ENCODE measurements at regions not wholly inside any gene's neighbourhood (a gene's known extent, or its start where the extent isn't known, plus 50 kb on each side); places are given as distances from the start of the nearest gene placed in this dataset.

DNA sequence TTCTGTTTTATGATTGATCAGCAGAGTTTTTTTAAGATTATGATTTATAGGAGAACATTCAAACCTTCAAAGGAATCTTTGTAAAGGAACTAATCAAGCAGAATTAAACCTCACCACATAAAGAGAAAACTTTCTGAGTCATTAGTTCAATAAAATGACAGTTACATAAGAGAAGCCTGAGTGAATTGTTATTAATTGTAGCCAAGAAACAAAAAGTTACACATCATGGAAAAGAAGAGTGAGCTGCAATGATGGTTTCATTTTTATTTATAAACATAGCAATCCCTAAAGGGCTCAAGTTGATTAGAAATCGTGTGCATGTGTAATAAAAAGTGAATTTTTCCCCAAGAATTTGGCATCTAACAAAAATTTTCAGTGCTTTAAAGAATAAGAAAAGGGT, 731.4 kb downstream of the LTN1 start:
- Histone ChIP-seq H3K4me1 (peaks cover 0 to 5% (median 0%) of the 10 kb centered on the region in 4 donors), H3K36me3 (no peaks in the 10 kb centered on the region), H3K27me3 (no peaks in the 10 kb centered on the region), H3K4me3 (no peak overlapping the region), H3K27ac (no peak overlapping the region), H3K9me3 (no peaks in the 10 kb centered on the region)
- no peak for DNase-seq
- no peak for TF ChIP-seq POLR2A (IDR thresholded peaks at IDR 0.05)
- TF ChIP-seq POLR2AphosphoS5 (IDR thresholded peaks at IDR 0.05): no peak
- TF ChIP-seq EP300 (IDR thresholded peaks at IDR 0.05; ENCODE audit: low read depth): no peak
- TF ChIP-seq, protein P1, sequence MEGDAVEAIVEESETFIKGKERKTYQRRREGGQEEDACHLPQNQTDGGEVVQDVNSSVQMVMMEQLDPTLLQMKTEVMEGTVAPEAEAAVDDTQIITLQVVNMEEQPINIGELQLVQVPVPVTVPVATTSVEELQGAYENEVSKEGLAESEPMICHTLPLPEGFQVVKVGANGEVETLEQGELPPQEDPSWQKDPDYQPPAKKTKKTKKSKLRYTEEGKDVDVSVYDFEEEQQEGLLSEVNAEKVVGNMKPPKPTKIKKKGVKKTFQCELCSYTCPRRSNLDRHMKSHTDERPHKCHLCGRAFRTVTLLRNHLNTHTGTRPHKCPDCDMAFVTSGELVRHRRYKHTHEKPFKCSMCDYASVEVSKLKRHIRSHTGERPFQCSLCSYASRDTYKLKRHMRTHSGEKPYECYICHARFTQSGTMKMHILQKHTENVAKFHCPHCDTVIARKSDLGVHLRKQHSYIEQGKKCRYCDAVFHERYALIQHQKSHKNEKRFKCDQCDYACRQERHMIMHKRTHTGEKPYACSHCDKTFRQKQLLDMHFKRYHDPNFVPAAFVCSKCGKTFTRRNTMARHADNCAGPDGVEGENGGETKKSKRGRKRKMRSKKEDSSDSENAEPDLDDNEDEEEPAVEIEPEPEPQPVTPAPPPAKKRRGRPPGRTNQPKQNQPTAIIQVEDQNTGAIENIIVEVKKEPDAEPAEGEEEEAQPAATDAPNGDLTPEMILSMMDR (IDR thresholded peaks at IDR 0.05): no peak
- intact Hi-C loops (cut with DNase I; ENCODE audit: low total_unique reads): no loop called here
- 38 to 41% methylated on average over 1 of the region's 1 CpG for WGBS, 2 donors (ENCODE audit: low coverage in 1 of 2)
- in situ Hi-C loops (cut with MboI; ENCODE audit: low pct_ligation_motif_present in 1 of 4, low pct_unique_long_range_greater_than_20kb in 1 of 4, low sequenced_read_pairs in 3 of 4): no loop called here

DNA sequence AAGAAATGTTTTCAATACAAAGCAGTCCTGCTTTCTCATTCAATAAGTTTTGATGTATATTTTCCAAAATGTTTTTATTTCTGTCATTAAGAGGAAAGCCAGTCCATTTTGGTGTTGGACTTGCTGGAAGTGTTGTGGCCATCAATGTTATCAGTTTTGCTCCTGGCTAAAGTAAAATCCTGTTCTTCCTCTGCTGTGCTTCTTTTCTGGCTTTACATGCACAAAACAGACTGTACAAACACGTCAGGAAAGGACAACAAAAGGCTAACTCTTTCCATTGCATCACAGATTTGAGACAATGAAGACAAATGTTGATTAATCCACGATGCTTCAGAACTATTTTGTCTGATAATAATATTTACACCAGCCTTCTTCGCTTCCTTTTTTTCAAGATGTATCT, 735.4 kb downstream of the LTN1 start:
- H3K9me3 ChIP-seq: no peaks in the 10 kb centered on the region
- TF ChIP-seq POLR2AphosphoS5 (IDR thresholded peaks at IDR 0.05) (no peak), EP300 (IDR thresholded peaks at IDR 0.05; ENCODE audit: low read depth) (no peak), POLR2A (IDR thresholded peaks at IDR 0.05) (no peak)
- TF ChIP-seq, protein P1 (IDR thresholded peaks at IDR 0.05): no peak
- no peak overlapping the region for H3K4me3 ChIP-seq
- DNase-seq: no peak
- in situ Hi-C loops (cut with MboI; ENCODE audit: low pct_ligation_motif_present in 1 of 4, low pct_unique_long_range_greater_than_20kb in 1 of 4, low sequenced_read_pairs in 3 of 4): no loop called here
- H3K27ac ChIP-seq: no peak overlapping the region
- no peaks in the 10 kb centered on the region for H3K36me3 ChIP-seq
- peaks cover 0 to 8% (median 0%) of the 10 kb centered on the region in 4 donors for H3K4me1 ChIP-seq
- intact Hi-C loops (cut with DNase I; ENCODE audit: low total_unique reads): no loop called here
- no peaks in the 10 kb centered on the region for H3K27me3 ChIP-seq
- 39 to 62% methylated on average over 3 of the region's 3 CpGs for WGBS, 2 donors (ENCODE audit: low coverage in 1 of 2)

DNA sequence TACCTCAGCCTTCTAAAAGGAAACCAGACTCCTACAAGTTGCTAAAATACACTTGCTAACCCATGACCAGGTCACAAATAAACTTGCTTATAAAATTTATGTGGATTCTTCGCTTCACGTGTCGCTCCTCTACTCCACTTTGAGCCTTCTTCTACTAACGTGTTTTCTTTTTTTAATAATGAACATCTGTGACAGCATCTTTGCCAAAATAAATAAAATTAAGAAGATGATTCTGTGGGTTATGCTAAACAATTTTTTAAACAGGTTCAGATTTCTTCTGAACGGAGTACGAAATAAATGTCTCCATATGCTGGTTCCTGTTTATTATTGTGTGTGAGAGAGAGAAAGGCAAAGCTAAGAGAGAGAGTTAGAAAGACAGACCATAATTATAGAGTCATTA, 735.8 kb downstream of the LTN1 start:
- Histone ChIP-seq H3K9me3 (no peaks in the 10 kb centered on the region), H3K36me3 (no peaks in the 10 kb centered on the region), H3K27ac (no peak overlapping the region), H3K4me3 (no peak overlapping the region), H3K4me1 (peaks cover 0 to 8% (median 0%) of the 10 kb centered on the region in 4 donors), H3K27me3 (no peaks in the 10 kb centered on the region)
- intact Hi-C loops (cut with DNase I; ENCODE audit: low total_unique reads) (no loop called here), in situ Hi-C loops (cut with MboI; ENCODE audit: low pct_ligation_motif_present in 1 of 4, low pct_unique_long_range_greater_than_20kb in 1 of 4, low sequenced_read_pairs in 3 of 4) (no loop called here)
- WGBS, 2 donors (ENCODE audit: low coverage in 1 of 2): 82 to 83% methylated on average over 6 of the region's 6 CpGs
- TF ChIP-seq EP300 (IDR thresholded peaks at IDR 0.05; ENCODE audit: low read depth) (no peak), POLR2AphosphoS5 (IDR thresholded peaks at IDR 0.05) (no peak), POLR2A (IDR thresholded peaks at IDR 0.05) (no peak)
- TF ChIP-seq, protein P1 (IDR thresholded peaks at IDR 0.05): no peak
- DNase-seq: no peak

DNA sequence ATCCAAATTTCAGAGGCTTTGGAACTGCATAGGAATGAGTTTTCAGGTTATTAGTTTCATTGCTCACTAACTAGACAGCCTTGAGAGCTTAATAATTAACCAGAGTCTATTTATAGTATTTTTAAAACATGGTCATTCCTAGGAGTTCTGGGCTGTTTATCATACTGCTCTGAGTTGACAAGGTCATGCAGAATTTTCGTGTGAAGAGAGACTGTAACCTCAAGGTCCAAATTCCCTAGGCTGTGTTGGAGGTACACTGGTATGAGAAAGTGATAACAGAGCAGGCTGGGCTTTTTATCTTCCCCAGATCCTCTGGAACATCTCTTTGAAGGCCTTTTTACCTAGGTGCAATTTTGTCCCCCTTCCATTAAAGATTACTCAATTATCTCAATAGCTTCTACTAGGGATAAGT, 736.3 kb downstream of the LTN1 start:
- intact Hi-C loops (cut with DNase I; ENCODE audit: low total_unique reads): no loop called here
- H3K36me3 ChIP-seq: no peaks in the 10 kb centered on the region
- peaks cover 0 to 8% (median 0%) of the 10 kb centered on the region in 4 donors for H3K4me1 ChIP-seq
- WGBS, 2 donors (ENCODE audit: low coverage in 1 of 2): 8 to 20% methylated on average over 1 of the region's 1 CpG
- H3K9me3 ChIP-seq: no peaks in the 10 kb centered on the region
- H3K4me3 ChIP-seq: no peak overlapping the region
- no peak overlapping the region for H3K27ac ChIP-seq
- TF ChIP-seq POLR2AphosphoS5 (IDR thresholded peaks at IDR 0.05) (no peak), POLR2A (IDR thresholded peaks at IDR 0.05) (no peak), EP300 (IDR thresholded peaks at IDR 0.05; ENCODE audit: low read depth) (no peak)
- TF ChIP-seq, protein P1 (IDR thresholded peaks at IDR 0.05): no peak
- no peaks in the 10 kb centered on the region for H3K27me3 ChIP-seq
- in situ Hi-C loops (cut with MboI; ENCODE audit: low pct_ligation_motif_present in 1 of 4, low pct_unique_long_range_greater_than_20kb in 1 of 4, low sequenced_read_pairs in 3 of 4): no loop called here
- no peak for DNase-seq

Measured in transverse colon (tissue), 4 donors.